Astrocyte (in vitro differentiated cells and primary cell): ENCODE measurements at regions not wholly inside any gene's neighbourhood (a gene's known extent, or its start where the extent isn't known, plus 50 kb on each side); places are given as distances from the start of the nearest gene placed in this dataset.

Experiments used
- DNase-seq: peaks from one replicate; pipeline ENCODE4 v3.0.0-alpha.2; 2010; ENCODE audit warnings: low read depth
- FAIRE-seq: peaks from 2 replicates; lab custom pipeline; 2011; peaks lifted over from hg19 to GRCh38; lab: Jason Lieb, UNC
- H2AFZ ChIP-seq: 2 replicates; pipeline ENCODE4 v1.6.0; 2012; ENCODE audit warnings: low read depth, low read length, inconsistent platforms
- H3K27ac ChIP-seq: 2 replicates; pipeline ENCODE4 v1.5.1; 2011; ENCODE audit warnings: low read depth, low read length, inconsistent platforms
- H3K27me3 ChIP-seq: 2 replicates; pipeline ENCODE4 v1.6.0; 2011; ENCODE audit warnings: low read length, inconsistent platforms; ENCODE audit not compliant: insufficient read depth
- H3K36me3 ChIP-seq: 2 replicates; pipeline ENCODE4 v1.5.1; 2011; ENCODE audit warnings: low read length, inconsistent platforms; ENCODE audit not compliant: insufficient read depth
- H3K4me1 ChIP-seq: 2 replicates; pipeline ENCODE4 v1.5.1; 2011; ENCODE audit warnings: low read length, inconsistent platforms; ENCODE audit not compliant: insufficient read depth
- H3K4me2 ChIP-seq: 2 replicates; pipeline ENCODE4 v1.6.0; 2012; ENCODE audit warnings: low read length, inconsistent platforms
- H3K4me3 ChIP-seq: 2 replicates; pipeline ENCODE4 v1.5.1; 2011; ENCODE audit warnings: low read depth, mild to moderate bottlenecking, low read length, inconsistent platforms; ENCODE audit not compliant: insufficient read depth
- H3K79me2 ChIP-seq: 2 replicates; pipeline ENCODE4 v1.6.0; 2012; ENCODE audit warnings: mild to moderate bottlenecking, low read length, inconsistent platforms; ENCODE audit not compliant: insufficient read depth
- H3K9ac ChIP-seq: 2 replicates; pipeline ENCODE4 v1.6.0; 2012; ENCODE audit warnings: mild to moderate bottlenecking, low read length, inconsistent platforms
- H3K9me3 ChIP-seq: 2 replicates; pipeline ENCODE4 v1.5.1; 2012; ENCODE audit warnings: low read depth, mild to moderate bottlenecking, low read length, inconsistent platforms; ENCODE audit not compliant: insufficient read depth
- H4K20me1 ChIP-seq: 2 replicates; pipeline ENCODE4 v1.6.0; 2012; ENCODE audit warnings: low read length, inconsistent platforms; ENCODE audit not compliant: insufficient read depth
- H3K27ac Mint-ChIP-seq: one replicate; pipeline ENCODE4 v1.8.0; 2021; ENCODE audit warnings: mild to moderate bottlenecking, mixed read lengths; ENCODE audit not compliant: unreplicated experiment
- H3K27me3 Mint-ChIP-seq: one replicate; pipeline ENCODE4 v1.8.0; 2021; ENCODE audit warnings: low read depth, mixed read lengths; ENCODE audit not compliant: unreplicated experiment
- H3K36me3 Mint-ChIP-seq: one replicate; pipeline ENCODE4 v1.8.0; 2021; ENCODE audit warnings: low read depth, mixed read lengths; ENCODE audit not compliant: unreplicated experiment
- H3K4me1 Mint-ChIP-seq: one replicate; pipeline ENCODE4 v1.8.0; 2021; ENCODE audit warnings: low read depth, mixed read lengths; ENCODE audit not compliant: unreplicated experiment
- H3K4me3 Mint-ChIP-seq: one replicate; pipeline ENCODE4 v1.8.0; 2021; ENCODE audit warnings: mild to moderate bottlenecking, moderate library complexity, mixed read lengths; ENCODE audit not compliant: unreplicated experiment
- H3K9me3 Mint-ChIP-seq: one replicate; pipeline ENCODE4 v1.8.0; 2021; ENCODE audit warnings: mild to moderate bottlenecking, mixed read lengths; ENCODE audit not compliant: unreplicated experiment
- EZH2 ChIP-seq: IDR thresholded peaks from 2 replicates; pipeline ENCODE4 v1.6.1; 2012; ENCODE audit warnings: mild to moderate bottlenecking, low read length, inconsistent platforms; ENCODE audit not compliant: insufficient read depth
- TF ChIP-seq, protein P1 (sequence below): IDR thresholded peaks from 2 replicates; pipeline ENCODE4 v1.5.1; 2011; ENCODE audit warnings: low read depth, mild to moderate bottlenecking, inconsistent platforms, low read length, moderate library complexity; ENCODE audit not compliant: insufficient read depth

DNA sequence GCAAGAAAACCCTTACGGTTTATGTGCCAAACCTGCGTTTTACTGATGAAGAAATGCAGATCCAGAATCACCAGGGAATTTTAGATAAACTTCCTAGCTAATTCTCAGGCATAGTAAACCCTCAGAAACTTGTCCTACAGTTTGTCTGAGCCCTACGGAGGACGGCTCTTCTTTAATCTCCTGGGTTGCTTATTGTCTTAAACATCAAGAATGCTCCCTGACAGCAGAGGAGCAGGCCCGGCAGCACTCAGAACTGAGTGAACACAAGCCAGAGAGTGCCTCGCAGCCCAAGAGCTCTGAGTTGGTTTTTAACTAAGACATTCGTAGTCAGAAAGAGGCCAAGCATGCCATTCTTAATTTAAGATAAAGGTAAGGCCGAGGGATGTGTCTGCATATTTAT is 114.7 kb upstream of the ERCC6L2 start:
- no peak for TF ChIP-seq EZH2
- TF ChIP-seq, protein P1, sequence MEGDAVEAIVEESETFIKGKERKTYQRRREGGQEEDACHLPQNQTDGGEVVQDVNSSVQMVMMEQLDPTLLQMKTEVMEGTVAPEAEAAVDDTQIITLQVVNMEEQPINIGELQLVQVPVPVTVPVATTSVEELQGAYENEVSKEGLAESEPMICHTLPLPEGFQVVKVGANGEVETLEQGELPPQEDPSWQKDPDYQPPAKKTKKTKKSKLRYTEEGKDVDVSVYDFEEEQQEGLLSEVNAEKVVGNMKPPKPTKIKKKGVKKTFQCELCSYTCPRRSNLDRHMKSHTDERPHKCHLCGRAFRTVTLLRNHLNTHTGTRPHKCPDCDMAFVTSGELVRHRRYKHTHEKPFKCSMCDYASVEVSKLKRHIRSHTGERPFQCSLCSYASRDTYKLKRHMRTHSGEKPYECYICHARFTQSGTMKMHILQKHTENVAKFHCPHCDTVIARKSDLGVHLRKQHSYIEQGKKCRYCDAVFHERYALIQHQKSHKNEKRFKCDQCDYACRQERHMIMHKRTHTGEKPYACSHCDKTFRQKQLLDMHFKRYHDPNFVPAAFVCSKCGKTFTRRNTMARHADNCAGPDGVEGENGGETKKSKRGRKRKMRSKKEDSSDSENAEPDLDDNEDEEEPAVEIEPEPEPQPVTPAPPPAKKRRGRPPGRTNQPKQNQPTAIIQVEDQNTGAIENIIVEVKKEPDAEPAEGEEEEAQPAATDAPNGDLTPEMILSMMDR, result no peak
- H3K4me2 ChIP-seq, result no peak overlapping the region
- H3K4me1 ChIP-seq, result no peaks in the 10 kb centered on the region
- H3K4me3 Mint-ChIP-seq, result no peak overlapping the region
- no peaks in the 10 kb centered on the region for H3K36me3 Mint-ChIP-seq
- no peak overlapping the region for H2AFZ ChIP-seq
- H3K27ac Mint-ChIP-seq, result no peak overlapping the region
- no peak overlapping the region for H3K4me3 ChIP-seq
- DNase-seq (no peak), FAIRE-seq (no peak)
- H3K9ac ChIP-seq, result no peak overlapping the region
- no peaks in the 10 kb centered on the region for H3K79me2 ChIP-seq
- no peak overlapping the region for H3K27ac ChIP-seq
- H3K27me3 ChIP-seq, result peaks cover 2% of the 10 kb centered on the region
- no peaks in the 10 kb centered on the region for H3K36me3 ChIP-seq
- no peaks in the 10 kb centered on the region for H3K9me3 ChIP-seq
- no peaks in the 10 kb centered on the region for H3K27me3 Mint-ChIP-seq
- H3K4me1 Mint-ChIP-seq, result peaks cover 4% of the 10 kb centered on the region
- no peaks in the 10 kb centered on the region for H3K9me3 Mint-ChIP-seq
- H4K20me1 ChIP-seq, result no peaks in the 10 kb centered on the region

DNA sequence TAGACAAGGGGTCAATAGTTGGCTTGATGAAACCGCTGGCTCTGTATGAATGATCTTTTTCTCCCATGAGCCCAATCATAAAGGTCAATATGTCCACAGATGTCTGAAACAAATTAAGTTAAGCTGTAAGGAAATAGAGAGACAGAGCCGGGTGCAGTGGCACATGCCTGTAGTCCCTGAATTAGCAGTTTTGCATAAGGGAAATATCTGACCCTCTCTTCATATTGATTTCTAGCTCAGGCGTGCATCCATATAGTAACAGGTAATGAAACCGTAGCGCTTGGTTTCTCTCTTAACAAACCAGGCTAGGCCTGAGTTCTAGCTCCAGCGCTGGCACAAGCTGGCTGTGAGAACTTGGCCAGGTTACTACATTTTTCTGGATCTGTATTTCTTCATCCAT is 118.1 kb upstream of the ERCC6L2 start:
- H3K36me3 ChIP-seq, result no peaks in the 10 kb centered on the region
- no peak overlapping the region for H3K27ac ChIP-seq
- H2AFZ ChIP-seq, result no peak overlapping the region
- no peaks in the 10 kb centered on the region for H3K79me2 ChIP-seq
- no peak overlapping the region for H3K9ac ChIP-seq
- no peaks in the 10 kb centered on the region for H3K9me3 Mint-ChIP-seq
- H3K27me3 Mint-ChIP-seq, result peaks cover 29% of the 10 kb centered on the region
- no peak overlapping the region for H3K4me2 ChIP-seq
- DNase-seq (no peak), FAIRE-seq (no peak)
- H4K20me1 ChIP-seq, result no peaks in the 10 kb centered on the region
- TF ChIP-seq, protein P1, result no peak
- TF ChIP-seq EZH2, result no peak
- no peak overlapping the region for H3K4me3 Mint-ChIP-seq
- no peaks in the 10 kb centered on the region for H3K9me3 ChIP-seq
- no peak overlapping the region for H3K27ac Mint-ChIP-seq
- peaks cover 5% of the 10 kb centered on the region for H3K27me3 ChIP-seq
- H3K4me3 ChIP-seq, result no peak overlapping the region
- H3K4me1 Mint-ChIP-seq, result peaks cover 4% of the 10 kb centered on the region
- H3K36me3 Mint-ChIP-seq, result no peaks in the 10 kb centered on the region
- no peaks in the 10 kb centered on the region for H3K4me1 ChIP-seq

DNA sequence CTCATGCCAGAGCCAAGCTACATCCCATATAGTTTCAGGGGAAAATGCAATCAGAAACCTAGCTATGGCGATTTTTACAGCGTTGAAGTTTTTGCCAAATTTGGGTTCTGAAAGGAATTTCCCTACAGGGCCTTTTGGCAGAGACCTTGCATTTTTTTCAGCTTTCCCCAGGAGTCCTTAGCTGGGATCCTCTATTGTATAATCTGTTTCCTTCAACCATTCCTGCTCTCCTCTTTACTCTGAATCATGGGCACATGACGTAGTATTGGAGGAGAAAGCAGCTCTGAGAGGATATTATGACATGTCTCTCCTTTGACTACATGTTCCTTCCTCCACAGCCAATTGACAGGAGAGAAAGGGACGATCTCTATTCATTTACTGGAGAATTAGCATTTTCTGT is 118.5 kb upstream of the ERCC6L2 start:
- Histone ChIP-seq H3K9ac (no peak overlapping the region), H3K4me1 (no peaks in the 10 kb centered on the region), H3K4me3 (no peak overlapping the region), H3K27me3 (peaks cover 5% of the 10 kb centered on the region), H3K27ac (no peak overlapping the region), H3K4me2 (no peak overlapping the region), H4K20me1 (no peaks in the 10 kb centered on the region), H3K9me3 (no peaks in the 10 kb centered on the region), H2AFZ (no peak overlapping the region), H3K36me3 (no peaks in the 10 kb centered on the region), H3K79me2 (no peaks in the 10 kb centered on the region)
- peak; percentile 84 for DNase-seq
- Mint-ChIP-seq H3K9me3 (no peaks in the 10 kb centered on the region), H3K4me1 (peaks cover 4% of the 10 kb centered on the region), H3K36me3 (no peaks in the 10 kb centered on the region), H3K27me3 (peaks cover 29% of the 10 kb centered on the region), H3K4me3 (no peak overlapping the region), H3K27ac (no peak overlapping the region)
- no peak for TF ChIP-seq EZH2
- TF ChIP-seq, protein P1, result no peak
- no peak for FAIRE-seq
